ENCODE measurements at regions not wholly inside any gene's neighbourhood (a gene's known extent, or its start where the extent isn't known, plus 50 kb on each side); places are given as distances from the start of the nearest gene placed in this dataset.

DNA sequence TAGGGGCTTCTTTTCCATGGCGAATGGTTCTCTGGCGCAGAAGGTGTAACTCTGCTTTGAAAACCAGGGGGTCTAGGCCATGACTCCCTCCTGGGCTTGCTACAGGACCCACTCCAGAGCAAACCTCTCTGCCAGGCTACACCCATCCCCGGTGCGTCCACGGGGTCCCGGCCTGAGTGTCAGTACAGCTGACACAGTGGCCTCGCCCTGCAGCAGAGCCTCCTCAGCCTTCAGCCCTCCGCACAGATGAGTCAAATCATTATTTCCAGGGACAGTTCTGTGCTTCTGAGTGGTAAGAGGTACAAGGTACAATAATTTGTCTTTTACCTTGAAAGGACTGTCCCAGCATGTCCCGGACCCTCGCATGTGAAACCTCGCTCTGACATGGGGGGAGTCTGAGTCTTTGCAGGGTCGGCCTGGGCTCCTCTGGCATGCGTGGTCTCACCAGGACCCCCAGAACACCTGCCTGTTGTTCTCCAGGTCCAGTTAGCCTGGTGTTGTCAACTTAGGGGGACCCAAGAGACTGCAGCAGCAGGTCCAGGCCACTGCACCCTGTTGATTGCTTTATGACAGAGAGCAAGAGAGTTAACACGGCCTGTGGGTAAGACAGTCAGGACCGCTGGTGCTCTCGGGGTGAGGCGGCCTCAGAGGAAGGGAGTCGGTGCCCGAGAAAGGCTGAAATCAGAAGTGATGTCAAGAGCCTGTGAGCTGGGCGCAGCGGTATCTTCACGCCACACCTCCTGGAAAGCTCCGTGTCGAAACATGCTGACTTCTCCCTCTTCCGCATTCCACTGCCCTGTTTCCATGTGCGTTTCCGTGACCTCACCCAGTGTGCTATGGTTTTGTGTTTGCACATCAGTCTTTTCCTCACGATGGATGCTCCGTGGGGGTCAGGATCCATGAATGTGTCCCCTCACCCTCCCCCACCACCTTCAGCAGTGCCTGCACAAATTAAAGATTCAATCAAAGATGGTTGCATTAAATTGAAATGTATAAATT lies 340.1 kb downstream of the EIPR1 start:
- Histone ChIP-seq H3K27me3 (peaks cover 0 to 22% (median 0%) of the 10 kb centered on the region in 4 donors), H3K27ac (replicated peaks in 1 of 4) (no peak overlapping the region), H3K9me3 (no peaks in the 10 kb centered on the region), H3K36me3 (no peaks in the 10 kb centered on the region), H3K4me3 (no peak overlapping the region), H3K4me1 (peaks cover 0 to 12% (median 0%) of the 10 kb centered on the region in 4 donors)
- TF ChIP-seq POLR2A (IDR thresholded peaks at IDR 0.05; ENCODE audit: low read depth): no peak
- TF ChIP-seq EP300 (IDR thresholded peaks at IDR 0.05): no peak
- TF ChIP-seq CTCF (IDR thresholded peaks at IDR 0.05): no peak
- 91% methylated on average over 18 of the region's 29 CpGs for WGBS
- intact Hi-C loops (cut with DNase I): no loop called here
- peak; percentile 88 for DNase-seq (ENCODE audit: extremely low spot score)

GRCh38 chr2:3036432-3037125 lies 341.0 kb downstream of the EIPR1 start:
- no peaks in the 10 kb centered on the region for H3K36me3 ChIP-seq
- peaks cover 0 to 14% (median 0%) of the 10 kb centered on the region in 4 donors for H3K27me3 ChIP-seq
- no peaks in the 10 kb centered on the region for H3K9me3 ChIP-seq
- TF ChIP-seq CTCF (IDR thresholded peaks at IDR 0.05): no peak
- no peak for TF ChIP-seq POLR2AphosphoS5 (IDR thresholded peaks at IDR 0.05)
- no peak for TF ChIP-seq EP300 (IDR thresholded peaks at IDR 0.05)
- no peak for TF ChIP-seq POLR2A (IDR thresholded peaks at IDR 0.05; ENCODE audit: low read depth)
- H3K4me3 ChIP-seq: no peak overlapping the region
- WGBS: 91% methylated on average over 12 of the region's 18 CpGs
- peaks cover 0 to 5% (median 0%) of the 10 kb centered on the region in 4 donors for H3K4me1 ChIP-seq
- intact Hi-C loops (cut with DNase I): no loop called here
- DNase-seq (ENCODE audit: extremely low spot score): peak; percentile 87
- no peak overlapping the region for H3K27ac ChIP-seq (replicated peaks in 1 of 4)

- Histone ChIP-seq H3K4me3 (no peak overlapping the region), H3K4me1 (no peaks in the 10 kb centered on the region), H3K27ac (replicated peaks in 1 of 4) (no peak overlapping the region), H3K36me3 (no peaks in the 10 kb centered on the region), H3K9me3 (peaks cover 0 to 2% (median 0%) of the 10 kb centered on the region in 4 donors), H3K27me3 (peaks cover 0 to 14% (median 0%) of the 10 kb centered on the region in 4 donors)
- intact Hi-C loops (cut with DNase I): no loop called here
- WGBS: 97% methylated on average over 12 of the region's 21 CpGs
- DNase-seq (ENCODE audit: extremely low spot score): peak; percentile 87
- TF ChIP-seq CTCF (IDR thresholded peaks at IDR 0.05) (no peak), POLR2AphosphoS5 (IDR thresholded peaks at IDR 0.05) (no peak), POLR2A (IDR thresholded peaks at IDR 0.05; ENCODE audit: low read depth) (no peak), EP300 (IDR thresholded peaks at IDR 0.05) (no peak)
Measured at GRCh38 chr2:3035385-3036050, 342.1 kb downstream of the EIPR1 start.

DNA sequence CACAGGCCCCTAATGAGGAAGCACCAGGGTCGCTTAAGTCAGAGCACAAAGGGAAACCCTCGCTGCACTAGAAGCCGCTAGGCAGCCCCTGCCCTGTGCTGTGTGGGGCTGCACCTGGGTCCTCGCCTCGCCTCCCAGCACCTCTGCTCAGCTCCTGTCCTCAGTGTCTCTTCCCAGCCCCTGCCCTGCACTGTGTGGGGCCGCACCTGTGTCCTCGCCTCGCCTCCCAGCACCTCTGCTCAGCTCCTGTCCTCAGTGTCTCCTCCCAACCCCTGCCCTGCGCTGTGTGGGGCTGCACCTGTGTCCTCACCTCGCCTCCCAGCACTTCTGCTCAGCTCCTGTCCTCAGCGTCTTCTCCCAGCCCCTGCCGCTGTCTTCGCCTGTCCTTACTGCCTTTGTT lies 342.8 kb downstream of the EIPR1 start:
- Histone ChIP-seq H3K4me1 (no peaks in the 10 kb centered on the region), H3K9me3 (peaks cover 0 to 5% (median 0%) of the 10 kb centered on the region in 4 donors), H3K27ac (replicated peaks in 1 of 4) (no peak overlapping the region), H3K27me3 (peaks cover 0 to 12% (median 0%) of the 10 kb centered on the region in 4 donors), H3K4me3 (no peak overlapping the region), H3K36me3 (no peaks in the 10 kb centered on the region)
- no peak for DNase-seq (ENCODE audit: extremely low spot score)
- TF ChIP-seq POLR2A (IDR thresholded peaks at IDR 0.05; ENCODE audit: low read depth): no peak
- TF ChIP-seq CTCF (IDR thresholded peaks at IDR 0.05): no peak
- no peak for TF ChIP-seq EP300 (IDR thresholded peaks at IDR 0.05)
- no peak for TF ChIP-seq POLR2AphosphoS5 (IDR thresholded peaks at IDR 0.05)
- 79% methylated on average over 13 of the region's 13 CpGs for WGBS
- intact Hi-C loops (cut with DNase I): no loop called here
